ENCODE measurements at regions not wholly inside any gene's neighbourhood (a gene's known extent, or its start where the extent isn't known, plus 50 kb on each side); places are given as distances from the start of the nearest gene placed in this dataset.

DNA sequence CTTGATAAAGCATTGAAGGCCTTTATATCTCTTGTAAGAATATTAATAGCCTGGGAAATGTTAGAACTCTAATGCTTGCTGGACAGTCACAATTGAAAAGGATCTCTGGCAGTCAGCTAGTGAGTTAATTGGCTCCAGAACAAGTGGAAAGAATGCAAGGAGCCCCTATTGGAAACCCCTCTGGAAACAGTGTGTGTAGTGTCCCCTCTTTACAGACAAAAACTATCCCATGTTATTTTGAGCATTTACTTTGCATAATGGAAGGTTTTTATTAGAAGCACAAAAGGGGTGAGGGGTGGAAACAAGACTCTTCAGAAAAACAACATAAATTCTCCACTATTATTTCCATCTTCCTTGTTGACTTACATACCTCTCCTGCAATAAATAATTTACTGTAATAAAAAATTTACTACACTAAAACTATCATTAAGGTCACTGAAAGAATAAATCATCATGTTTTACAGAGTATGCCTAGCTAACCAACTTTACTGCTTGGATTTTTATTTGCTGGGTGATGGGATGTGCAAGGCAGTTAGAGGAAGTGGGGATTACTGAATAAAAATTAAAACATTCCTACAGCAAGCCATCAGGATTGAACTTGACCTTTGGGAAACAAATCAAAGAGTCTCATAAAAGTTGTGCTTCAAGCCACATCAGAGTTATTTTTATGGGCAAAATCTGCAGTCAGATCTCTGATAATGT is 610.4 kb downstream of the TBC1D4 start:
- no peak overlapping the region for H3K27ac Mint-ChIP-seq
- ChIA-PET POLR2A (no interaction called here), CTCF (no interaction called here)
- no peak for ATAC-seq (replicated peaks in 1 of 4)
- peaks cover 8 to 15% (median 10%) of the 10 kb centered on the region in 3 donors for H3K9me3 Mint-ChIP-seq
- H3K27me3 Mint-ChIP-seq: peaks cover 0 to 4% of the 10 kb centered on the region in 2 donors
- H3K9me3 ChIP-seq: no peaks in the 10 kb centered on the region
- no peak overlapping the region for H3K4me3 ChIP-seq (ENCODE audit: control insufficient read depth in 1 of 2, extremely low read depth in 1 of 2, low read length in 1 of 2)
- no peaks in the 10 kb centered on the region for H3K36me3 ChIP-seq (ENCODE audit: control insufficient read depth in 2 of 2, extremely low read depth in 1 of 2, insufficient read depth in 1 of 2, low read length in 1 of 2)
- H3K36me3 Mint-ChIP-seq: no peaks in the 10 kb centered on the region
- no peak overlapping the region for H3K4me3 Mint-ChIP-seq
- no peak overlapping the region for H3K27ac ChIP-seq (ENCODE audit: low read length)
- H3K4me1 ChIP-seq (ENCODE audit: control insufficient read depth in 1 of 2, extremely low read depth in 1 of 2, insufficient read depth in 2 of 2, low read length in 2 of 2): no peaks in the 10 kb centered on the region
- no peaks in the 10 kb centered on the region for H3K27me3 ChIP-seq (replicated peaks in 1 of 2; ENCODE audit: control insufficient read depth in 2 of 2, extremely low read depth in 1 of 2, insufficient read depth in 2 of 2, low read length in 1 of 2)
- H3K4me1 Mint-ChIP-seq: no peaks in the 10 kb centered on the region
- DNase-seq: no peak

DNA sequence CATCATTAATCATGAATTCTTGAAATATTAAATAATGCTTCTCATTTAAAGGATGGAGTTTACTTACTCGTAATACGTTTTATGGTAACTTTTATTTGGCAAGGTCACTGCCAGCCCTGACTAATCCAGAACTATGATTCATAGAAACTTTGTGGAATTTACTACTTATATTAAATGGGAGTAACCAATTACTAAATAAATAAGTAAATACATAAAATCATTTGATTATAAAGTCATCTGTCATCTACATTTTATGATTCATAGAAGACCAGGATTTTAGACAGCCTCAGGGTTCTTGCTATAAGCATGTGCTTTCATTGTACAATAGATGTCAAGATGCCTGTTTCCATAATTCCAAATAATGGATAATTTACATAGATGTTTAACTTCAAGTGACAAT is 611.1 kb downstream of the TBC1D4 start:
- no peaks in the 10 kb centered on the region for H3K36me3 ChIP-seq (ENCODE audit: control insufficient read depth in 2 of 2, extremely low read depth in 1 of 2, insufficient read depth in 1 of 2, low read length in 1 of 2)
- Mint-ChIP-seq H3K9me3 (peaks cover 8 to 15% (median 10%) of the 10 kb centered on the region in 3 donors), H3K4me1 (no peaks in the 10 kb centered on the region), H3K4me3 (no peak overlapping the region), H3K36me3 (no peaks in the 10 kb centered on the region), H3K27me3 (peaks cover 0 to 4% of the 10 kb centered on the region in 2 donors), H3K27ac (no peak overlapping the region)
- WGBS (ENCODE audit: insufficient coverage): no CpG with 5 or more reads among the region's 2 CpGs
- no peaks in the 10 kb centered on the region for H3K4me1 ChIP-seq (ENCODE audit: control insufficient read depth in 1 of 2, extremely low read depth in 1 of 2, insufficient read depth in 2 of 2, low read length in 2 of 2)
- ATAC-seq (replicated peaks in 1 of 4) (no peak), DNase-seq (no peak)
- POLR2A ChIA-PET: no interaction called here
- no peak overlapping the region for H3K27ac ChIP-seq (ENCODE audit: low read length)
- CTCF ChIA-PET: no interaction called here
- H3K4me3 ChIP-seq (ENCODE audit: control insufficient read depth in 1 of 2, extremely low read depth in 1 of 2, low read length in 1 of 2): no peak overlapping the region
- no peaks in the 10 kb centered on the region for H3K27me3 ChIP-seq (replicated peaks in 1 of 2; ENCODE audit: control insufficient read depth in 2 of 2, extremely low read depth in 1 of 2, insufficient read depth in 2 of 2, low read length in 1 of 2)
- no peaks in the 10 kb centered on the region for H3K9me3 ChIP-seq

DNA sequence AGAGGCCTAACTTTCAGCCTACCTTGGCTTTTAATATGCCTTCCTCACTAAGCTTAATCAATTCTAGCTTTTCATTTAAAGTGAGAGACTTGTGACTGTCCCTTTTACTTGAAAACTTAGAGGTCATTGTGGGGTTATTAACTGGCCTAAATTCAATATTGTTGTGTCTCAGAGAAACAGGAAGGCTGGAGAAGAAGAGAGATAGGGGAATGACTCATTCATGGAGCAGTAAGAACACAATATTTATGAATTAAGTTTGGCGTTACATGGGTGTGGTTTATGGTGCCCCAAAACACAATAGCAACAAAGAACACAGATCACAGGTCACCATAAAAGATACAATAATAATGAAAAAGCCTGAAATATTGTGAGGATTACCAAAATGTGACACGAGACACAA is 612.1 kb downstream of the TBC1D4 start:
- no peak for DNase-seq
- Mint-ChIP-seq H3K4me3 (no peak overlapping the region), H3K27me3 (peaks cover 0 to 4% of the 10 kb centered on the region in 2 donors), H3K4me1 (no peaks in the 10 kb centered on the region), H3K9me3 (peaks cover 8 to 15% (median 10%) of the 10 kb centered on the region in 3 donors), H3K36me3 (no peaks in the 10 kb centered on the region), H3K27ac (no peak overlapping the region)
- WGBS (ENCODE audit: insufficient coverage): no CpG with 5 or more reads among the region's 2 CpGs
- H3K27me3 ChIP-seq (replicated peaks in 1 of 2; ENCODE audit: control insufficient read depth in 2 of 2, extremely low read depth in 1 of 2, insufficient read depth in 2 of 2, low read length in 1 of 2): no peaks in the 10 kb centered on the region
- ChIA-PET CTCF (no interaction called here), POLR2A (interaction anchor here in 1 of 2 donors (0.6 kb wide), 1 partner anchor 1633 kb away, joined by 9 read pairs; no protein-coding TSS in a partner anchor)
- no peak overlapping the region for H3K4me3 ChIP-seq (ENCODE audit: control insufficient read depth in 1 of 2, extremely low read depth in 1 of 2, low read length in 1 of 2)
- no peak for ATAC-seq (replicated peaks in 1 of 4)
- H3K27ac ChIP-seq (ENCODE audit: low read length): no peak overlapping the region
- no peaks in the 10 kb centered on the region for H3K9me3 ChIP-seq
- no peaks in the 10 kb centered on the region for H3K36me3 ChIP-seq (ENCODE audit: control insufficient read depth in 2 of 2, extremely low read depth in 1 of 2, insufficient read depth in 1 of 2, low read length in 1 of 2)
- H3K4me1 ChIP-seq (ENCODE audit: control insufficient read depth in 1 of 2, extremely low read depth in 1 of 2, insufficient read depth in 2 of 2, low read length in 2 of 2): no peaks in the 10 kb centered on the region

DNA sequence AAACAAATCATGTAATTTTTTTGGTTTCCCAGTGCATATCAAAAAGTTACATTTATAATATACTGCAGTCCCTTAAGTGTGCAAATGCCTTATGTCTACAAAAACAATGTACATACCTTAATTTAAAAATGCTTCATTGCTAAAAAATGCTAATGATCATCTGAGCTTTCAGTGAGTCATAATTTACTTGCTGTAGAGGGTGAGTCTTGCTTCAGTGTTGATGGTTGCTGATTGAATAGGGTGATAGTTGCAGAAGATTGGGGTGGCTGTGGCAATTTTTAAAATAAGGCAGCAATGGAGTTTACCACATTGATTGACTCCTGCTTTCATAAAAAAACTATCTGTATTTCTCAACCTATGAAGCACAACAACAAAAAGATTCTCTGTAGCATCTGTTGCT is 613.9 kb downstream of the TBC1D4 start:
- no peaks in the 10 kb centered on the region for H3K4me1 Mint-ChIP-seq
- H3K4me3 ChIP-seq (ENCODE audit: control insufficient read depth in 1 of 2, extremely low read depth in 1 of 2, low read length in 1 of 2): no peak overlapping the region
- H3K27me3 ChIP-seq (replicated peaks in 1 of 2; ENCODE audit: control insufficient read depth in 2 of 2, extremely low read depth in 1 of 2, insufficient read depth in 2 of 2, low read length in 1 of 2): no peaks in the 10 kb centered on the region
- no peaks in the 10 kb centered on the region for H3K36me3 Mint-ChIP-seq
- no peaks in the 10 kb centered on the region for H3K36me3 ChIP-seq (ENCODE audit: control insufficient read depth in 2 of 2, extremely low read depth in 1 of 2, insufficient read depth in 1 of 2, low read length in 1 of 2)
- ATAC-seq (replicated peaks in 1 of 4) (no peak), DNase-seq (no peak)
- ChIA-PET CTCF (no interaction called here), POLR2A (no interaction called here)
- H3K4me1 ChIP-seq (ENCODE audit: control insufficient read depth in 1 of 2, extremely low read depth in 1 of 2, insufficient read depth in 2 of 2, low read length in 2 of 2): no peaks in the 10 kb centered on the region
- no peak overlapping the region for H3K4me3 Mint-ChIP-seq
- H3K9me3 ChIP-seq: no peaks in the 10 kb centered on the region
- H3K27ac Mint-ChIP-seq: no peak overlapping the region
- H3K27ac ChIP-seq (ENCODE audit: low read length): no peak overlapping the region
- H3K27me3 Mint-ChIP-seq: peaks cover 1 to 4% of the 10 kb centered on the region in 2 donors
- H3K9me3 Mint-ChIP-seq: peaks cover 8 to 12% (median 10%) of the 10 kb centered on the region in 3 donors

DNA sequence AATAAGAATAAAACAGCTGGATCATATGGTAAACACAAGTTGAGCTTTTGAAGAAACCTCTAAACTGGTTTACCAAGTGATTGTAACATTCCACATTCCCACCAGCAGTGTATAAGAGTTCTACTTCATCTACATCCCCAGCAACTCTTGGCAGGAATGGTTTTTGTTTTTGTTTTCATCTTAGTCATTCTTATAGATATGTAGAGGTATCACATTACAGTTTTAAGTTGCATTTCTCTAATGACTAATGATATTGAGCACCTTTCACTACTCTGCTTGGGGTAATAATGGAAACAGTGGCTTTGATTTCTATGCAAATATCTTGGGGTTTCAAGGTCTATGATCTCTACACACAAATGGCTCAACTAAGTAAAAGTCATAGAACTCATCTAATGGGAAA is 614.5 kb downstream of the TBC1D4 start:
- POLR2A ChIA-PET: no interaction called here
- Mint-ChIP-seq H3K4me3 (no peak overlapping the region), H3K4me1 (no peaks in the 10 kb centered on the region), H3K27me3 (peaks cover 4% of the 10 kb centered on the region in 2 donors), H3K9me3 (peaks cover 8 to 10% (median 10%) of the 10 kb centered on the region in 3 donors), H3K36me3 (no peaks in the 10 kb centered on the region), H3K27ac (no peak overlapping the region)
- no peak for ATAC-seq (replicated peaks in 1 of 4)
- CTCF ChIA-PET: no interaction called here
- no peak overlapping the region for H3K27ac ChIP-seq (ENCODE audit: low read length)
- no peak for DNase-seq
- no peaks in the 10 kb centered on the region for H3K9me3 ChIP-seq
- H3K4me1 ChIP-seq (ENCODE audit: control insufficient read depth in 1 of 2, extremely low read depth in 1 of 2, insufficient read depth in 2 of 2, low read length in 2 of 2): no peaks in the 10 kb centered on the region
- no peaks in the 10 kb centered on the region for H3K36me3 ChIP-seq (ENCODE audit: control insufficient read depth in 2 of 2, extremely low read depth in 1 of 2, insufficient read depth in 1 of 2, low read length in 1 of 2)
- H3K27me3 ChIP-seq (replicated peaks in 1 of 2; ENCODE audit: control insufficient read depth in 2 of 2, extremely low read depth in 1 of 2, insufficient read depth in 2 of 2, low read length in 1 of 2): no peaks in the 10 kb centered on the region
- no peak overlapping the region for H3K4me3 ChIP-seq (ENCODE audit: control insufficient read depth in 1 of 2, extremely low read depth in 1 of 2, low read length in 1 of 2)

DNA sequence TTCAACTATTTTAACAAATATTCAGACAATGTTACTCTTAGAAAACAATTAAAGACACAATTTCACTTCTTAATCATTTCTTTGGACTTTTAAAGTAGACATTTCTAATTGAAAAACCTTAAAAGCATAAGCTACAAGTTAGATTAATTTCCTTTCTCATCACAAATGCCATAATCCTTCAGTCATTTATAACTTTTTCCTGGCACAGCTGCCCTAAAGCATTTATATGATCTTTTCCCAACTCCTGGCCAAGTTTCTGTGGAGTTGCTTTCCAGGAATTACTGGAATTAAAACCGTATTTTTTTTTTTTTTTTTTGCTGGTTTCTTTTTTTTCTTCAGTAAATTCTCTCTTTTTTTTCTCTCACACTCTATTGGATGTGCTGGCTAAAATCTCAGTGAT is 615.9 kb downstream of the TBC1D4 start:
- H3K4me3 ChIP-seq (ENCODE audit: control insufficient read depth in 1 of 2, extremely low read depth in 1 of 2, low read length in 1 of 2): no peak overlapping the region
- H3K27ac ChIP-seq (ENCODE audit: low read length): no peak overlapping the region
- no CpG with 5 or more reads among the region's 1 CpG for WGBS (ENCODE audit: insufficient coverage)
- ChIA-PET CTCF (interaction anchor here in 1 of 2 donors (0.7 kb wide), 1 partner anchor 199 kb away, joined by 5 read pairs; no protein-coding TSS in a partner anchor), POLR2A (no interaction called here)
- Mint-ChIP-seq H3K4me3 (no peak overlapping the region), H3K27ac (no peak overlapping the region), H3K36me3 (no peaks in the 10 kb centered on the region), H3K9me3 (peaks cover 8 to 10% (median 10%) of the 10 kb centered on the region in 3 donors), H3K27me3 (peaks cover 6% of the 10 kb centered on the region in 2 donors), H3K4me1 (no peaks in the 10 kb centered on the region)
- H3K4me1 ChIP-seq (ENCODE audit: control insufficient read depth in 1 of 2, extremely low read depth in 1 of 2, insufficient read depth in 2 of 2, low read length in 2 of 2): no peaks in the 10 kb centered on the region
- no peak for DNase-seq
- no peaks in the 10 kb centered on the region for H3K36me3 ChIP-seq (ENCODE audit: control insufficient read depth in 2 of 2, extremely low read depth in 1 of 2, insufficient read depth in 1 of 2, low read length in 1 of 2)
- no peaks in the 10 kb centered on the region for H3K27me3 ChIP-seq (replicated peaks in 1 of 2; ENCODE audit: control insufficient read depth in 2 of 2, extremely low read depth in 1 of 2, insufficient read depth in 2 of 2, low read length in 1 of 2)
- ATAC-seq (replicated peaks in 1 of 4): no peak
- H3K9me3 ChIP-seq: no peaks in the 10 kb centered on the region

DNA sequence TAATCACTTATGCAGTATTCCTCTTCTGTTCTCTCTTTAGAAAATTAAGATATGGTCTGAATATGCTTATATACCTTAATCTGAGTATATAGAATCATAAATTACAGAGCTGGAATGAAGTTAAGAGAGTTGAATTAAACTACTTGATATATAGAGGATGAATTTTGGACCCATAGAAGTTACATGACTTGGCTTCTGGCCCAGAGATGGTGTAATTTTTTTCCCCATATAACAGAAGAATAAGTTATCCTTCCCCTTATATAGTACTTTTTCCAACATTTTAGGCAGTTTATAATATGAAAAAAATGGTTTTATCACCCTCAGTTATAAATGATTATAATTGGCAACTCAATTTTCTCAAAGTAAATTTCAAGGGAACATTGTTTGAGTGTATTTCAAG is 616.3 kb downstream of the TBC1D4 start:
- no peak overlapping the region for H3K4me3 ChIP-seq (ENCODE audit: control insufficient read depth in 1 of 2, extremely low read depth in 1 of 2, low read length in 1 of 2)
- no peaks in the 10 kb centered on the region for H3K27me3 ChIP-seq (replicated peaks in 1 of 2; ENCODE audit: control insufficient read depth in 2 of 2, extremely low read depth in 1 of 2, insufficient read depth in 2 of 2, low read length in 1 of 2)
- H3K4me1 ChIP-seq (ENCODE audit: control insufficient read depth in 1 of 2, extremely low read depth in 1 of 2, insufficient read depth in 2 of 2, low read length in 2 of 2): no peaks in the 10 kb centered on the region
- H3K9me3 ChIP-seq: no peaks in the 10 kb centered on the region
- CTCF ChIA-PET: interaction anchor here in 1 of 2 donors (0.7 kb wide), 1 partner anchor 199 kb away, joined by 5 read pairs; no protein-coding TSS in a partner anchor
- Mint-ChIP-seq H3K4me3 (no peak overlapping the region), H3K27ac (no peak overlapping the region), H3K9me3 (peaks cover 8 to 10% (median 10%) of the 10 kb centered on the region in 3 donors), H3K4me1 (no peaks in the 10 kb centered on the region), H3K36me3 (no peaks in the 10 kb centered on the region), H3K27me3 (peaks cover 8% of the 10 kb centered on the region in 2 donors)
- POLR2A ChIA-PET: no interaction called here
- no peak overlapping the region for H3K27ac ChIP-seq (ENCODE audit: low read length)
- no peaks in the 10 kb centered on the region for H3K36me3 ChIP-seq (ENCODE audit: control insufficient read depth in 2 of 2, extremely low read depth in 1 of 2, insufficient read depth in 1 of 2, low read length in 1 of 2)
- no peak for DNase-seq
- ATAC-seq (replicated peaks in 1 of 4): no peak
